Smooth muscle cell (in vitro differentiated cells): ENCODE measurements at regions not wholly inside any gene's neighbourhood (a gene's known extent, or its start where the extent isn't known, plus 50 kb on each side); places are given as distances from the start of the nearest gene placed in this dataset.

Experiments used
- DNase-seq: peaks from one replicate; lab custom pipeline; 2025; ENCODE audit not compliant: unreplicated experiment; lab: John Stamatoyannopoulos, UW
- H2AFZ ChIP-seq: fragments of 200-600 bp; sonication (generic); 2 replicates; pipeline ENCODE4 v1.6.0; 2016; ENCODE audit warnings: antibody characterized with exemption, low read depth, mild to moderate bottlenecking
- H3F3A ChIP-seq: fragments of 200-600 bp; sonication (generic); 2 replicates; pipeline ENCODE4 v1.6.0; 2017; ENCODE audit warnings: antibody characterized with exemption, low read depth
- H3K27ac ChIP-seq: fragments of 200-600 bp; sonication (generic); 2 replicates; pipeline ENCODE4 v1.5.1; 2016; ENCODE audit warnings: low read depth, mild to moderate bottlenecking
- H3K27me3 ChIP-seq: fragments of 200-600 bp; sonication (generic); 2 replicates; pipeline ENCODE4 v1.6.1; 2016; ENCODE audit warnings: low read depth, mild to moderate bottlenecking
- H3K36me3 ChIP-seq: fragments of 200-600 bp; sonication (generic); 2 replicates; pipeline ENCODE4 v1.5.1; 2016; ENCODE audit warnings: low read depth
- H3K4me1 ChIP-seq: fragments of 200-600 bp; sonication (generic); 2 replicates; pipeline ENCODE4 v1.5.1; 2016; ENCODE audit warnings: low read depth
- H3K4me2 ChIP-seq: fragments of 200-600 bp; sonication (generic); 2 replicates; pipeline ENCODE4 v1.6.0; 2016; ENCODE audit warnings: mild to moderate bottlenecking
- H3K4me3 ChIP-seq: fragments of 200-600 bp; sonication (generic); 2 replicates; pipeline ENCODE4 v1.5.1; 2016; ENCODE audit warnings: mild to moderate bottlenecking
- H3K79me2 ChIP-seq: fragments of 200-600 bp; sonication (generic); 2 replicates; pipeline ENCODE4 v1.6.0; 2016; ENCODE audit warnings: low read depth, mild to moderate bottlenecking
- H3K9ac ChIP-seq: fragments of 200-600 bp; sonication (generic); 2 replicates; pipeline ENCODE4 v1.6.0; 2016; ENCODE audit warnings: low read depth
- H3K9me3 ChIP-seq: fragments of 200-600 bp; sonication (generic); replicated peaks from 2 replicates; pipeline ENCODE4 v1.5.1; 2016; ENCODE audit warnings: low read depth
- H4K20me1 ChIP-seq: fragments of 200-600 bp; sonication (generic); 2 replicates; pipeline ENCODE4 v1.6.0; 2016; ENCODE audit warnings: low read depth
- WGBS: methylation state at CpG from one replicate; pipeline ENCODE4 v1.1.7; 2016; ENCODE audit warnings: low lambda C conversion rate; 5-methylcytosine and 5-hydroxymethylcytosine counted together
- TF ChIP-seq, protein P1 (sequence below): fragments of 200-600 bp; sonication (generic); IDR thresholded peaks from 2 replicates; pipeline ENCODE4 v1.5.1; 2017; ENCODE audit warnings: borderline replicate concordance, mild to moderate bottlenecking, antibody characterized with exemption; ENCODE audit not compliant: insufficient read depth, poor library complexity, severe bottlenecking

DNA sequence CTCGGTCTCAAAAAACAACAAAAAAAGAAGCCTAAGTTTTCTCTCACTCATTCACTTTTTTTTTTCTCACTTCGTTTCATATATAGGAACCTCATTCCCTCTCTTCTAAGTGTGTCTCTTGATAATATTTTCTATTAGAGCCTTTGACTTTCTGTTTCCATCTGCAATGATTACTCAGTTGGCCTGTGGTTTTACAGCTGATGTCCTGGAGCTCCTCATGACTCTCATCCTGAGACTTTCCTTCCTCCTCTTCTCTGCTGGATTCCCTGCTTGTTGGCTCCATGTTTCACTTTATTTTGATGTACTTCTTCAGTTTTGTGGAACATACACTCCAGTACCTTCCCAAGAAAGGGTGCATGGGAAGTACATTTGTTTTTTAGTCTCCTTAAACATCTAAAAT lies 154.2 kb upstream of the GATA6 start:
- no peak for DNase-seq
- Histone ChIP-seq H3K4me2 (no peak overlapping the region), H3K9me3 (peaks cover 9% of the 10 kb centered on the region), H3K36me3 (no peaks in the 10 kb centered on the region), H3K27ac (no peak overlapping the region), H2AFZ (no peak overlapping the region), H3K27me3 (no peaks in the 10 kb centered on the region), H3K9ac (no peak overlapping the region), H3F3A (no peaks in the 10 kb centered on the region), H3K79me2 (no peaks in the 10 kb centered on the region), H3K4me1 (no peaks in the 10 kb centered on the region), H4K20me1 (no peaks in the 10 kb centered on the region), H3K4me3 (no peak overlapping the region)
- TF ChIP-seq, protein P1, sequence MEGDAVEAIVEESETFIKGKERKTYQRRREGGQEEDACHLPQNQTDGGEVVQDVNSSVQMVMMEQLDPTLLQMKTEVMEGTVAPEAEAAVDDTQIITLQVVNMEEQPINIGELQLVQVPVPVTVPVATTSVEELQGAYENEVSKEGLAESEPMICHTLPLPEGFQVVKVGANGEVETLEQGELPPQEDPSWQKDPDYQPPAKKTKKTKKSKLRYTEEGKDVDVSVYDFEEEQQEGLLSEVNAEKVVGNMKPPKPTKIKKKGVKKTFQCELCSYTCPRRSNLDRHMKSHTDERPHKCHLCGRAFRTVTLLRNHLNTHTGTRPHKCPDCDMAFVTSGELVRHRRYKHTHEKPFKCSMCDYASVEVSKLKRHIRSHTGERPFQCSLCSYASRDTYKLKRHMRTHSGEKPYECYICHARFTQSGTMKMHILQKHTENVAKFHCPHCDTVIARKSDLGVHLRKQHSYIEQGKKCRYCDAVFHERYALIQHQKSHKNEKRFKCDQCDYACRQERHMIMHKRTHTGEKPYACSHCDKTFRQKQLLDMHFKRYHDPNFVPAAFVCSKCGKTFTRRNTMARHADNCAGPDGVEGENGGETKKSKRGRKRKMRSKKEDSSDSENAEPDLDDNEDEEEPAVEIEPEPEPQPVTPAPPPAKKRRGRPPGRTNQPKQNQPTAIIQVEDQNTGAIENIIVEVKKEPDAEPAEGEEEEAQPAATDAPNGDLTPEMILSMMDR: no peak
- WGBS: 83% methylated on average over 2 of the region's 2 CpGs

DNA sequence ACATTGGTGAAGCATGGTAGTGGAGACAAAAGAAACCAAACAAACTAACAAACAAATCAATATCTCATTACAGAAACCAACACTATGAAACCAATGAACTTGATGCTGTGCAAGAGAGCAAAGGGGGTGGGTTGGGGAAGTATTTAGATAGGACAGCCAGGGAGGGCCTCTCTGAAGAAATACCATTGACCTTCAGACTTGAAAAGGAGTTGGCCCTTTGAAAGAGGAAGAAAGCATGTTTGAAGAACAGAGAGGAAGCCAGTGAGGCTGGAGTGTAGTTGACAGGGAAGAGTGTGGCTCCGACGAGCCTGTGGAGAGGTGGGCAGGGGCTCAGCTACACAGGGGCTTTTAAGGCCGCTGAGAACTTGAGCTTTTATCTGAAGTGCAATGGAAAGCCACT lies 151.0 kb upstream of the GATA6 start:
- no peaks in the 10 kb centered on the region for H3K27me3 ChIP-seq
- no peaks in the 10 kb centered on the region for H3K9me3 ChIP-seq
- no peaks in the 10 kb centered on the region for H3K36me3 ChIP-seq
- no peak overlapping the region for H3K27ac ChIP-seq
- 94% methylated on average over 3 of the region's 3 CpGs for WGBS
- DNase-seq: no peak
- H3K4me2 ChIP-seq: no peak overlapping the region
- H2AFZ ChIP-seq: no peak overlapping the region
- no peaks in the 10 kb centered on the region for H3K4me1 ChIP-seq
- H4K20me1 ChIP-seq: no peaks in the 10 kb centered on the region
- H3F3A ChIP-seq: no peaks in the 10 kb centered on the region
- no peak overlapping the region for H3K4me3 ChIP-seq
- H3K9ac ChIP-seq: no peak overlapping the region
- TF ChIP-seq, protein P1: no peak
- no peaks in the 10 kb centered on the region for H3K79me2 ChIP-seq

DNA sequence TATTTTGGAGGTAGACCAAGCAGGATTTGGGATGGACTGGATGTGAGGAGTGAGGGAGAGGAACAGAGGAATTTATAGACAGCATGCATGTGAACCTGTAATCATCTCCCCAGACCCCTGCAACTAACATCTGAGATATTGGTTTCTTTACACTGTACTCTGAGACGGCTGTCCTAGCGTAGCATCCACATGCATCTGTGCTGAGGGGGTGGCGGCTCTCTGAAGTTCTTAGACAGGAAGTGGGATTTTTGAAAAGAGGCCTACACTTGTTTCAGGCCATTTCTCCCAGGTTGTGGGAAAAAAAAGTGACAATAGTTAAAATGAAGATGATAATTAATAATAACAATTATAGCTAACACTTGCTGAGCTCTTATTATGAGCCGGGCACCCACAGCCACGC lies 150.2 kb upstream of the GATA6 start:
- Histone ChIP-seq H3K36me3 (no peaks in the 10 kb centered on the region), H3K4me2 (no peak overlapping the region), H3K27me3 (no peaks in the 10 kb centered on the region), H3K4me1 (no peaks in the 10 kb centered on the region), H3F3A (no peaks in the 10 kb centered on the region), H2AFZ (no peak overlapping the region), H3K4me3 (no peak overlapping the region), H3K9me3 (no peaks in the 10 kb centered on the region), H3K9ac (no peak overlapping the region), H3K27ac (no peak overlapping the region), H4K20me1 (no peaks in the 10 kb centered on the region), H3K79me2 (no peaks in the 10 kb centered on the region)
- DNase-seq: no peak
- 86% methylated on average over 5 of the region's 5 CpGs for WGBS
- TF ChIP-seq, protein P1: no peak

DNA sequence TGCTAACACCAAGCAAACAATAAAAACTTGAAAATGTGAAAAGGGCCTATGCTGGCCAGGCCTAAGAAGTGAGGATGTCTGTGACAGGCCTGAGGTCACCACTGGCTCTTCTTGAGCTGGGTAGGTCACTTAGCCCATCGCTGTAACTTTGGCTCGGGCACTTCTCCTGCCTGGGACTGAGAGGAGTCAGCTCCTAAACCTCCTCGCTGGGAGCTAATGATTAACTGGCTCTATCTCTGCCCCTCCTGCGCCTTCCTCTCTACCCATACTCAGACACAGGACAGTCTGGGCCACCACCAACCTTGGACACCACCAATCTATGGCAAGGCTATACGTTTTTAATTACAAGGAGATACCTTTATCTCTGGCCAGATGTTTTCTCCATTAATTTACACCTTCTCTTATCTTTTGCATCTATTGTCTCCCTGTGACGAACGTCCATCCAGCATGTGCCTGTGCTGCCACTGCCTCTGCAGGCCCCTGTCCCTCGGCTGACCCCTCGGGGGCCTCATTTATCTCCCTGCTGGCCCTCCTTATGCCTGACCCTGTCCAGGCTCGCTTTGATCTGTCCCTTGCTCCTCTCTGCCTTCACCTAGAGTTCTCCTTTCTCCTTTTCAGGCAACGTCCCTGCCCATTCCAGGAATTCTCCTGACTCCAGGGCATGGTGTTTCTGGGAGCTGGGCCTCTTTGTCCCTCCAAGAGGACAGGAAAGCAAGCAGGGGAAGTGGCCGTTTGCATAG lies 149.1 kb upstream of the GATA6 start:
- no peak for DNase-seq
- 68% methylated on average over 12 of the region's 12 CpGs for WGBS

More for the DNA sequence above, 149.1 kb upstream of the GATA6 start:
- no peaks in the 10 kb centered on the region for H3F3A ChIP-seq
- no peaks in the 10 kb centered on the region for H3K36me3 ChIP-seq
- H3K9me3 ChIP-seq: no peaks in the 10 kb centered on the region
- H3K27ac ChIP-seq: no peak overlapping the region
- no peaks in the 10 kb centered on the region for H4K20me1 ChIP-seq
- H2AFZ ChIP-seq: no peak overlapping the region
- H3K4me2 ChIP-seq: no peak overlapping the region
- no peak overlapping the region for H3K9ac ChIP-seq
- TF ChIP-seq, protein P1: no peak
- no peaks in the 10 kb centered on the region for H3K27me3 ChIP-seq
- H3K4me1 ChIP-seq: no peaks in the 10 kb centered on the region
- H3K4me3 ChIP-seq: no peak overlapping the region
- no peaks in the 10 kb centered on the region for H3K79me2 ChIP-seq
